ENCODE measurements at regions not wholly inside any gene's neighbourhood (a gene's known extent, or its start where the extent isn't known, plus 50 kb on each side); places are given as distances from the start of the nearest gene placed in this dataset.

DNA sequence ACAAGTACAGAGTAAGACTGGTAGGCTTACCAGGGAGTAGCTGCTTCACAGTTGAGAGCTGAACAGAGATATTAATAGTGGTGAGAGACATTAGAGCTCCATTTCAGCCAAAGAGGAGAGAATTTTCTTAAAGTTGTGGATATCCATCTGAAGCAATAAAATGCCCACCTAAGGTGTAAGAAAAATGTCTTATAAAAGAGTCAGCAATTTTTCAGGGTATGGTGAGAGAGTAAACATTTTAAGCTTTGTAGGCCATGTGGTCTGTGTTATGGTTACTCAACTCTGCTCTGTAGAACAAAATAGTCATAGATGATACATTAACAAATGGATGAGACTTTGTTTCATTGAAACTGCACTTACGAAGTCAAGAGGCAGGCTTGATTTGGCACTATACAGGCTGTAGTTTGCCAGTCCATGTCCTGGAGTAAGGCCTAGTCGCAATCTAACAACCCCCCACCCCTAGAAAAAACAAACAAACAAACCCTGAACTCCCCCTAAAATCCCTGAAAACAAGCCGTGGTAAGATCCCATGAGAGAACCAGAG, 945.4 kb upstream of the SEMA6A start:
- Mint-ChIP-seq H3K27me3 (ENCODE audit: low read depth in 2 of 2) (no peaks in the 10 kb centered on the region), H3K4me3 (no peak overlapping the region), H3K4me1 (no peaks in the 10 kb centered on the region), H3K27ac (no peak overlapping the region), H3K9me3 (peaks cover 22 to 34% of the 10 kb centered on the region in 2 donors), H3K36me3 (no peaks in the 10 kb centered on the region)
- no peaks in the 10 kb centered on the region for H3K36me3 ChIP-seq (ENCODE audit: control insufficient read depth, insufficient read depth, low read length)
- no peak for ATAC-seq
- DNase-seq, result no peak
- H3K27ac ChIP-seq (ENCODE audit: low read length), result no peak overlapping the region
- intact Hi-C loops (cut with micrococcal nuclease), result no loop called here
- no peaks in the 10 kb centered on the region for H3K9me3 ChIP-seq (ENCODE audit: control insufficient read depth, insufficient read depth, low read length)
- TF ChIP-seq, protein P1, sequence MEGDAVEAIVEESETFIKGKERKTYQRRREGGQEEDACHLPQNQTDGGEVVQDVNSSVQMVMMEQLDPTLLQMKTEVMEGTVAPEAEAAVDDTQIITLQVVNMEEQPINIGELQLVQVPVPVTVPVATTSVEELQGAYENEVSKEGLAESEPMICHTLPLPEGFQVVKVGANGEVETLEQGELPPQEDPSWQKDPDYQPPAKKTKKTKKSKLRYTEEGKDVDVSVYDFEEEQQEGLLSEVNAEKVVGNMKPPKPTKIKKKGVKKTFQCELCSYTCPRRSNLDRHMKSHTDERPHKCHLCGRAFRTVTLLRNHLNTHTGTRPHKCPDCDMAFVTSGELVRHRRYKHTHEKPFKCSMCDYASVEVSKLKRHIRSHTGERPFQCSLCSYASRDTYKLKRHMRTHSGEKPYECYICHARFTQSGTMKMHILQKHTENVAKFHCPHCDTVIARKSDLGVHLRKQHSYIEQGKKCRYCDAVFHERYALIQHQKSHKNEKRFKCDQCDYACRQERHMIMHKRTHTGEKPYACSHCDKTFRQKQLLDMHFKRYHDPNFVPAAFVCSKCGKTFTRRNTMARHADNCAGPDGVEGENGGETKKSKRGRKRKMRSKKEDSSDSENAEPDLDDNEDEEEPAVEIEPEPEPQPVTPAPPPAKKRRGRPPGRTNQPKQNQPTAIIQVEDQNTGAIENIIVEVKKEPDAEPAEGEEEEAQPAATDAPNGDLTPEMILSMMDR (IDR thresholded peaks at IDR 0.05), result no peak
- no peaks in the 10 kb centered on the region for H3K27me3 ChIP-seq (ENCODE audit: control insufficient read depth, insufficient read depth, low read length)
- 72% methylated on average over 3 of the region's 3 CpGs for WGBS (ENCODE audit: insufficient coverage)
- H3K4me3 ChIP-seq (ENCODE audit: low read length), result no peak overlapping the region
- H3K4me1 ChIP-seq (ENCODE audit: control insufficient read depth, insufficient read depth, low read length), result no peaks in the 10 kb centered on the region

DNA sequence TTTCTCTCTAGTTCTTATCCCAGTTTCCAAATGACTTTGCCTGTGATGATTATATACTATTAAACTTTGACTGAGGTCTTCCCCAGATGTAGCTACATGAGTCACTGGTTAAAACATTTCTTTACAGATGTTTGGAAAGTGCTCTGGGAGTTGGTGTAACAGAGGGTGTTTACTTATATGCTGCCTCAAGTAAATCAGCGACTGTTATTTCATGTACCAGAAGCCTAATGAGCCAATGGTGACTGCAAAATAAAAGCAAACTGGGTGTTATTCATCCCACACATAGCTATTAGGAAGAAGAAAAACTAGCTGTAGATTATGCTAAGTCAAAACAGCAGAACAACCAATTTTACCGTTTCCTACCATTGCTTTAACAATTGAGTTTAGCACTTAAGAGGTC, 929.7 kb upstream of the SEMA6A start:
- Mint-ChIP-seq H3K4me3 (no peak overlapping the region), H3K4me1 (no peaks in the 10 kb centered on the region), H3K27ac (no peak overlapping the region), H3K36me3 (no peaks in the 10 kb centered on the region), H3K27me3 (ENCODE audit: low read depth in 2 of 2) (no peaks in the 10 kb centered on the region), H3K9me3 (peaks cover 8 to 9% of the 10 kb centered on the region in 2 donors)
- no peak for ATAC-seq
- H3K27ac ChIP-seq (ENCODE audit: low read length), result no peak overlapping the region
- H3K4me3 ChIP-seq (ENCODE audit: low read length), result no peak overlapping the region
- no peaks in the 10 kb centered on the region for H3K4me1 ChIP-seq (ENCODE audit: control insufficient read depth, insufficient read depth, low read length)
- no peak for DNase-seq
- 100% methylated on average over 1 of the region's 2 CpGs for WGBS (ENCODE audit: insufficient coverage)
- no peaks in the 10 kb centered on the region for H3K9me3 ChIP-seq (ENCODE audit: control insufficient read depth, insufficient read depth, low read length)
- TF ChIP-seq, protein P1 (IDR thresholded peaks at IDR 0.05), result no peak
- H3K27me3 ChIP-seq (ENCODE audit: control insufficient read depth, insufficient read depth, low read length), result no peaks in the 10 kb centered on the region
- intact Hi-C loops (cut with micrococcal nuclease), result no loop called here
- no peaks in the 10 kb centered on the region for H3K36me3 ChIP-seq (ENCODE audit: control insufficient read depth, insufficient read depth, low read length)

GRCh38 chr5:117497601-117498000, 923.0 kb upstream of the SEMA6A start:
- TF ChIP-seq, protein P1 (IDR thresholded peaks at IDR 0.05), result no peak
- Mint-ChIP-seq H3K36me3 (peaks cover 3% of the 10 kb centered on the region), H3K9me3 (peaks cover 5 to 13% of the 10 kb centered on the region in 2 donors), H3K27me3 (ENCODE audit: low read depth in 2 of 2) (no peaks in the 10 kb centered on the region), H3K4me1 (no peaks in the 10 kb centered on the region), H3K27ac (no peak overlapping the region), H3K4me3 (no peak overlapping the region)
- Histone ChIP-seq H3K27ac (ENCODE audit: low read length) (no peak overlapping the region), H3K36me3 (ENCODE audit: control insufficient read depth, insufficient read depth, low read length) (no peaks in the 10 kb centered on the region), H3K27me3 (ENCODE audit: control insufficient read depth, insufficient read depth, low read length) (no peaks in the 10 kb centered on the region), H3K9me3 (ENCODE audit: control insufficient read depth, insufficient read depth, low read length) (no peaks in the 10 kb centered on the region), H3K4me1 (ENCODE audit: control insufficient read depth, insufficient read depth, low read length) (no peaks in the 10 kb centered on the region), H3K4me3 (ENCODE audit: low read length) (no peak overlapping the region)
- 64% methylated on average over 3 of the region's 3 CpGs for WGBS (ENCODE audit: insufficient coverage)
- ATAC-seq, result no peak
- no peak for DNase-seq
- intact Hi-C loops (cut with micrococcal nuclease), result no loop called here

DNA sequence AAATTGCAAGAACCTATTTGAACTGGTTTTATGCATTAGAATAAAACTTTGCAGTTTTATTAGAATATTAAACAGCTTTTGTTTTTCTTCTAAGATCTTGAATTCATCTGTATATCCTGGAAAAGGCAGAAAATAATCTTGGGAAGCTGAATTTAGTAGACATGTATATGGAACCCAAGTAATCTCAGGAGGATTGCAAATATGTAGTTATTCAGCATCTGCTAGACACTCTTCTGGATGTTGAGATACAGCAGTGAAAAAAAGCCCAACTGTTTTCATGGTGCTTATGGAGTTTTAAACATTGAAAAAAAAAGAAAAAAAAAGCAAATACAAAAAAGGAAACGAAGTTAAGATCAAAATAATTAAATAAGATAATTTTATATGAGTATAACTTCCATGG, 922.2 kb upstream of the SEMA6A start:
- Mint-ChIP-seq H3K4me1 (no peaks in the 10 kb centered on the region), H3K27ac (no peak overlapping the region), H3K4me3 (no peak overlapping the region), H3K27me3 (ENCODE audit: low read depth in 2 of 2) (no peaks in the 10 kb centered on the region), H3K9me3 (peaks cover 5 to 13% of the 10 kb centered on the region in 2 donors), H3K36me3 (peaks cover 7% of the 10 kb centered on the region)
- no peaks in the 10 kb centered on the region for H3K27me3 ChIP-seq (ENCODE audit: control insufficient read depth, insufficient read depth, low read length)
- no peak overlapping the region for H3K4me3 ChIP-seq (ENCODE audit: low read length)
- TF ChIP-seq, protein P1 (IDR thresholded peaks at IDR 0.05), result no peak
- ATAC-seq (no peak), DNase-seq (no peak)
- no peak overlapping the region for H3K27ac ChIP-seq (ENCODE audit: low read length)
- no peaks in the 10 kb centered on the region for H3K36me3 ChIP-seq (ENCODE audit: control insufficient read depth, insufficient read depth, low read length)
- WGBS (ENCODE audit: insufficient coverage), result no CpG with 5 or more reads among the region's 1 CpG
- H3K9me3 ChIP-seq (ENCODE audit: control insufficient read depth, insufficient read depth, low read length), result no peaks in the 10 kb centered on the region
- no peaks in the 10 kb centered on the region for H3K4me1 ChIP-seq (ENCODE audit: control insufficient read depth, insufficient read depth, low read length)
- intact Hi-C loops (cut with micrococcal nuclease), result no loop called here
